OCI-LY1 (cell line): ENCODE measurements at regions not wholly inside any gene's neighbourhood (a gene's known extent, or its start where the extent isn't known, plus 50 kb on each side); places are given as distances from the start of the nearest gene placed in this dataset.

Experiments used
- CTCF ChIP-seq: fragments of 200-600 bp; sonication (generic), shearing (Covaris generic); IDR thresholded peaks from 2 replicates; pipeline ENCODE4 v1.5.1; 2017; ENCODE audit warnings: mild to moderate bottlenecking, antibody characterized with exemption, low read length, moderate library complexity, mixed read lengths
- EZH2 ChIP-seq: fragments of 200-600 bp; sonication (generic), shearing (Covaris generic); IDR thresholded peaks from 2 replicates; pipeline ENCODE4 v1.8.0; 2017; ENCODE audit warnings: borderline replicate concordance, mixed run types, mild to moderate bottlenecking, antibody characterized with exemption, low read length, moderate library complexity, mixed read lengths

- no peak for TF ChIP-seq CTCF
- no peak for TF ChIP-seq EZH2
Measured at GRCh38 chr7:98557538-98558031, 59.5 kb upstream of the NPTX2 start.
